Calu3 (cell line): ENCODE measurements at regions not wholly inside any gene's neighbourhood (a gene's known extent, or its start where the extent isn't known, plus 50 kb on each side); places are given as distances from the start of the nearest gene placed in this dataset.
A peak's percentile ranks its signal among the peaks of the same experiment; 100 is the strongest.

ENCODE experiments used
- BruUV-seq: library from RNA; stranded (reverse); fragments of 400-500 nt; replicated peaks from 2 replicates; lab custom pipeline; 2021; lab: Mats Ljungman, UMichigan
- CTCF ChIA-PET: fragments of 300-600 bp; sonication (Branson Sonifier 250); formaldehyde crosslinking; loops from one replicate; lab custom pipeline; 2022; ENCODE audit warnings: antibody characterized with exemption; lab: Charles Lee
- DNase-seq: peaks from one replicate; pipeline ENCODE4 v3.0.0; 2022
- H3K27ac Mint-ChIP-seq: one replicate; pipeline ENCODE4 v1.8.0; 2022; ENCODE audit warnings: mixed read lengths; ENCODE audit not compliant: unreplicated experiment
- H3K27me3 Mint-ChIP-seq: one replicate; pipeline ENCODE4 v1.8.0; 2022; ENCODE audit warnings: mixed read lengths; ENCODE audit not compliant: unreplicated experiment
- H3K36me3 Mint-ChIP-seq: one replicate; pipeline ENCODE4 v1.8.0; 2022; ENCODE audit warnings: mild to moderate bottlenecking, moderate library complexity, mixed read lengths; ENCODE audit not compliant: insufficient read depth, unreplicated experiment
- H3K4me1 Mint-ChIP-seq: one replicate; pipeline ENCODE4 v1.8.0; 2022; ENCODE audit warnings: mild to moderate bottlenecking, low read depth, mixed read lengths; ENCODE audit not compliant: unreplicated experiment
- H3K4me3 Mint-ChIP-seq: one replicate; pipeline ENCODE4 v1.8.0; 2022; ENCODE audit warnings: mild to moderate bottlenecking, low read depth, moderate library complexity, mixed read lengths; ENCODE audit not compliant: unreplicated experiment
- H3K9me3 Mint-ChIP-seq: one replicate; pipeline ENCODE4 v1.8.0; 2022; ENCODE audit warnings: low read depth, mixed read lengths; ENCODE audit not compliant: unreplicated experiment
- intact Hi-C: fragments of 100-400 bp; cut with micrococcal nuclease; formaldehyde crosslinking; loops from one replicate; pipeline ENCODE4 v1.10.0; 2022; ENCODE audit not compliant: unreplicated experiment
- TF ChIP-seq, protein P1 (sequence below): fragments of 200-600 bp; IDR thresholded peaks from one replicate; pipeline ENCODE4 v1.8.0; 2022; ENCODE audit warnings: antibody characterized with exemption; ENCODE audit not compliant: unreplicated experiment

DNA sequence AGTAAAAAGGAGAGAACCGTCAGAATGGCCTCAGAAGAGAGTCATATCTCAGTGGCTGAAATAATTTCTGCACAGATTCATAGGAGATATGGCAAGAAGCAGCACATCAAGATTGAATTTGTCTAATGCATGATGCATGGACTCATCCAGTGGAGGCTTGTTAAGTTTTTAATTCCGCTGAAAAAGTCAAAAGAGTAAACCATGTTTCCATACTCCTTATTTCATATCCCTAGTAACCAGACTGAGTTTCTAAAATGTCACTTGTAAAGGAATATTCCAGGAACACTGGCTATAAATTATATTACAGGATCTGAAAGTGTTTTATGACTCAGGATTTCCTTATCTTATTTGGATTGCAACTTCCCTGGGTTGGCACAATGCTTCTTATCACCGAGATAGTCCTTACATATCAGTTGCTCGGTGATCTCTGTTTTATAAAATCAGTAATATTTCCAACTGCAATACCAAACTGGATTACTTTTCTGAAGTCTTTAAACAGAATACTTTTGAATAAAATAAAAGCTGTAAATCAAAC, 180.2 kb upstream of the TSC22D1 start:
- no peak for DNase-seq
- Mint-ChIP-seq H3K4me1 (peaks cover 51% of the 10 kb centered on the region), H3K36me3 (peaks cover 9% of the 10 kb centered on the region), H3K4me3 (no peak overlapping the region), H3K9me3 (no peaks in the 10 kb centered on the region), H3K27ac (peak overlapping the region; percentile 76), H3K27me3 (no peaks in the 10 kb centered on the region)
- intact Hi-C loops, result no loop called here
- CTCF ChIA-PET, result no interaction called here
- BruUV-seq, result no TSS peak
- TF ChIP-seq, protein P1, sequence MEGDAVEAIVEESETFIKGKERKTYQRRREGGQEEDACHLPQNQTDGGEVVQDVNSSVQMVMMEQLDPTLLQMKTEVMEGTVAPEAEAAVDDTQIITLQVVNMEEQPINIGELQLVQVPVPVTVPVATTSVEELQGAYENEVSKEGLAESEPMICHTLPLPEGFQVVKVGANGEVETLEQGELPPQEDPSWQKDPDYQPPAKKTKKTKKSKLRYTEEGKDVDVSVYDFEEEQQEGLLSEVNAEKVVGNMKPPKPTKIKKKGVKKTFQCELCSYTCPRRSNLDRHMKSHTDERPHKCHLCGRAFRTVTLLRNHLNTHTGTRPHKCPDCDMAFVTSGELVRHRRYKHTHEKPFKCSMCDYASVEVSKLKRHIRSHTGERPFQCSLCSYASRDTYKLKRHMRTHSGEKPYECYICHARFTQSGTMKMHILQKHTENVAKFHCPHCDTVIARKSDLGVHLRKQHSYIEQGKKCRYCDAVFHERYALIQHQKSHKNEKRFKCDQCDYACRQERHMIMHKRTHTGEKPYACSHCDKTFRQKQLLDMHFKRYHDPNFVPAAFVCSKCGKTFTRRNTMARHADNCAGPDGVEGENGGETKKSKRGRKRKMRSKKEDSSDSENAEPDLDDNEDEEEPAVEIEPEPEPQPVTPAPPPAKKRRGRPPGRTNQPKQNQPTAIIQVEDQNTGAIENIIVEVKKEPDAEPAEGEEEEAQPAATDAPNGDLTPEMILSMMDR, result no peak

DNA sequence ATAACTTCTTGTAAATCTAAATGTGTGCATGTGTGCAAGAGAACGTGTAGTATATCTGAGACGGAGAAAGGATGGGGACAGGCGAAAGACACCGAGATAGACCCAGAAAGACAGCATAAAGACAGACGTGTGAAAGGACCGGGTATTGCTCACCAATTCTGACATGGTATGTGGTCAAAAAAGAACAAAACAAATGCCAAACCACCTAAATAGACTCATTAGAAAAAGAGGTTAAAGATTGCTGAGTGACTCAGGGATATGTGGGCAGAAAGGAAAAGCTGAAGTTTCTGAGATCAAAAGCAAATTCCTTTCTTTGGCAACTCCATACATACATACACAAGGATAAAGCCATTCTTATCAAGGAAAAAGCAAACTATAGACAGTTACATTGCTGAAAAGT, 179.7 kb upstream of the TSC22D1 start:
- CTCF ChIA-PET, result no interaction called here
- intact Hi-C loops, result no loop called here
- Mint-ChIP-seq H3K9me3 (no peaks in the 10 kb centered on the region), H3K27ac (peak overlapping the region; percentile 76), H3K4me1 (peaks cover 51% of the 10 kb centered on the region), H3K36me3 (peaks cover 9% of the 10 kb centered on the region), H3K4me3 (no peak overlapping the region), H3K27me3 (no peaks in the 10 kb centered on the region)
- DNase-seq, result no peak
- BruUV-seq, result no TSS peak
- TF ChIP-seq, protein P1, result no peak

DNA sequence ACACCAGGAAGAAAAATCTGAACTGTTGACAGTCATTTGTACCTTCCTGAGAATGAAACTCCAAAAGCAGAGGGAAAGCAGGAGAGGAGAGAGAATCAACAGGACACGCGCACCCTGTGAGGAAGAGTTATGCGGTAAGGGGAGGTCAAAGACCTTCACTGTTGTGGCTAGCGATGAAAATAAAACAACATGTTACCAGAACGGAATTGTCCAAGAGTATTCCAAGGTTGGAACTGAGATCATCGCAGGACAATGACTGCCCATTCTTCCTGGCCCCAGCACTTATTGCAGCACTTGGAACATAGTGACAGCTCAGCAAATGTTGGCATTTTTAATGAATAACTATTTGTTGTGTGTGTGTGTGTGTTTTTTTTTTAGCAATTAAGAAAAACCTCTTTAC, 176.0 kb upstream of the TSC22D1 start:
- H3K27me3 Mint-ChIP-seq, result no peaks in the 10 kb centered on the region
- BruUV-seq, result no TSS peak
- no peak overlapping the region for H3K27ac Mint-ChIP-seq
- DNase-seq, result no peak
- TF ChIP-seq, protein P1, result no peak
- no peaks in the 10 kb centered on the region for H3K9me3 Mint-ChIP-seq
- H3K36me3 Mint-ChIP-seq, result no peaks in the 10 kb centered on the region
- peaks cover 17% of the 10 kb centered on the region for H3K4me1 Mint-ChIP-seq
- no peak overlapping the region for H3K4me3 Mint-ChIP-seq
- CTCF ChIA-PET, result interaction anchor here (0.7 kb wide), 1 partner anchor 16 kb away, joined by 3 read pairs; no protein-coding TSS in a partner anchor
- intact Hi-C loops, result no loop called here

GRCh38 chr13:44750630-44751029, 174.5 kb upstream of the TSC22D1 start:
- no peaks in the 10 kb centered on the region for H3K27me3 Mint-ChIP-seq
- H3K9me3 Mint-ChIP-seq, result no peaks in the 10 kb centered on the region
- no peaks in the 10 kb centered on the region for H3K36me3 Mint-ChIP-seq
- H3K27ac Mint-ChIP-seq, result no peak overlapping the region
- TF ChIP-seq, protein P1, result no peak
- CTCF ChIA-PET, result no interaction called here
- intact Hi-C loops, result no loop called here
- H3K4me1 Mint-ChIP-seq, result peaks cover 2% of the 10 kb centered on the region
- H3K4me3 Mint-ChIP-seq, result no peak overlapping the region
- no TSS peak for BruUV-seq
- no peak for DNase-seq
